ENCODE measurements at regions not wholly inside any gene's neighbourhood (a gene's known extent, or its start where the extent isn't known, plus 50 kb on each side); places are given as distances from the start of the nearest gene placed in this dataset.
A peak's percentile ranks its signal among the peaks of the same experiment; 100 is the strongest.

DNA sequence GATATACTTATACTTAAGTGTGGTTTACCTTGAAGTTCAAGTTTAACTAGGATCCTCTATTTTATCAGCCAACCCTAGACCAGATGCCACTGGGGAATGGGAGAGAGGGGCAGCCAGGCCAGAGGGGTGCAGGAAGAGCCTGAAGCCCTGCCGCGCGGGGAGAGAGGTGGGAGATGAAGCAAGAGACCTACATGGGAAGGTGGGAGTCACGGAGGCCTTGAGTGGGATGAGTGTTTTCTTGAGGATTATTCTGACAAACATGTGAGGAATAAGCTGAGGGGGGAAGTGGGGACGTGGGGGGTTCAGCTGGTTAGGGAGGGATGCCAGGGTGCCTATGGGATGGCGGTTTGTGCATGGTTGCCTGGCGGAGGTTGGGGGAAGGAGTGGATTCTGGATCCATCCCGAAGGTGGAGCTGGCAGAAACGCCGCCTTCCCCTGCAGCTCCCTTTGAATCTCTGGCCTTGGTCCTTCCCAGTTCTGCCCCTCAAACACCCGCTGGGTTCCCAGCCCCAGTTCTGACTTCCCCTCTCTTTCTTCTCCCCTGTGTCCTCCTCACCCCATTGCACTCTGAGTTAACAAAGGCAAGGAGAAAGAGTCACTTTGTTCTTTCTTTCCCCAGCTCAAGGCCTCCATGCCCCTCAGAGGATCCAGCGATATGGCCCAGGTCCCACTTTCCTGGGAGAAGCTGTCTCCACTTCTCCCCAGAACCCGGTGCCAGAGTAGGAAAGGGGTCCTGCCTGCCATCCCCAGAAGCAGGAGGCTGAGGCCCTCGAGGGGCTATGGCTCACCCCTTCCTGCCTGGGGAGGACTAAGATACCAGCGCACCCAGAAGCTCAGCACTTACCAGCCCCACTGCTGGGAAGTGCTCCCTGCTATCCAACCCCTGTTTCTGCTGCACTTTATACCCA is 274.2 kb downstream of the UACA start:
- no peak for DNase-seq

DNA sequence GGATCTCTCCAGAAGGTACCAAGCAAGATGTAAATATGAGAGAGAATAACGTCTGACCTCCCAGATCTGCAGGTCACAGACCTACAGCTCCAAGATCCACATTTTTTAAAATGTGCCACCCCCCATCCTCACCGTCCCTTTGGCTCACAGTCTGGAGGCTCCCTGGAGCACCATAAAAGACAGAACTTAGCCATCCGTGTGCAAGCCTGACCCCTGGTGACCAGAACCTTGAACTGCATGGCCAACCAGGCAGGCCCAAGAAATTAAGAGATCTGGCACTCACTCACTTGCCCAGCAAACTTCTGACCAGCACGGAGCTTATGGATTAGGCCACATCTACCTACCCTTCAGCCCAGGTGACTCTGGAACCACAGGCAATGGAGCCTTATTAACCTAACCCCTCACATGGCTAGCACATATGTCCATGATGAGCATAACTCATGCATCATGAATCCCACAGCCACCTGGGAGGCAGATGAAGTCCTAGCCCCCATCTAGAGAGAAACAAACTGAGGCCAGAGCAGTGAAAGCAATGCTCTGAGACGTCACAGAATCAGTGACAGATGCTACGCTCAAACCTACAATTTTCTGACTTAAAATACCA is 275.3 kb downstream of the UACA start:
- peak; percentile 69 for DNase-seq

DNA sequence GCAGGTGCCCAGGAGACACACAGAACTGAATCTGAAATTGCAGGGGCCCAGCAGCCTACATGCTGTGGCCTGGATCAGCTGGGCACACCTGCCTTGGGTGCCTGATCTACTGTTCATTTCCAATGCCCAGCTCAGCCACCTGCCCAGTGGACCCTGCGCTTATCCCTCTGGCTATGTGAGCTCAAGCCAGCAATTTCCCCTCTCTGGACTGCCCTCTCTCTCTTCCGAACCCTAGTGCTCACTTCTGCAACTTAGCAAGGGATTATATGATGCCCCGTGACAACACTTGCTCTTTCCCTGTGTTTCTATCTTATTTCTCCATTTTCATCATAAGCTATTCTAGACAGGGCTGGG is 276.0 kb downstream of the UACA start:
- no peak for DNase-seq

DNA sequence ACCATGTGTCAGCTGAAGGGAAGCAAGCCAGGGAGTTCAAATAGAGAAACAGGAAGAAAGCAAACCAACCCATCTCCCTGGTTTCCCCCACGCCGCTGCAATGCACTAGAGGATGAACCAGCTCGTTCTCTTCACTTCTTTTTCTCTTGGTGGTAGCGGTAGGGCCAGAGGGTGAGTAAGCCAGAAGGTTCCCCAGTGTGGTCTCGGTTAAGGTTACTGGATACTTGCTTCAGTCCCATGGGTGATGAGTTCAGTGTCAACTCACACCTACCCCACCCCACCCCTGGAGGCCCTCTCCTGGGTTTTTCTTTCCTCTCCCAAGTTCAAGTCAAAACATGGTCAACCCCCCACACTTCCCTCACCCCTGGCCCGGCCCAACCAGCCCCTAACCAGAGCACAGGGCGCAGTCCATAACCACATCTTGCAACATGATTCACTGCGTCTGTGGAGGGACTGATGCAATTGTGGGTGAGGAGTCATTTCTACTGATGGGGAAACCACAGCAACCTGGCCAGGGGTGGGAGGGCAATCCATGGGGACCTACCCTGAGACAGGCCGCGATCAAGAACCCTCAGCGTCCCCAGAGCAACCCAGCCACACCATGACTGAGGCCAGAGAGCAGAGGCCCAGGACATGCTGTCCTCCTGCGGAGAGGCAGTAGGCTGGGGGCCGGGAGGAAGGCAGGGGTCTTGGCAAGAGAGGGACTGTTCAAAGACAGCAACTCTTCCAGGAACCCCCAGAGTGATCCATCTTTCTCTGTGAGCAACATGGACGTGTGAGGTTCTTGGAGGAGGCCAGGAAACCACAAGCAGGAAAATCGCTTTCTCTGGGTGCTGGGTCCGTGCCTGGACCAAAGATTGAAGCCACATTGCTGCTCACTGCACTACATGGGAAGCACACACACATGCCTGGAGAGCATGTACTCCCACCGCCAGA is 276.6 kb downstream of the UACA start:
- DNase-seq = peak; percentile 81

DNA sequence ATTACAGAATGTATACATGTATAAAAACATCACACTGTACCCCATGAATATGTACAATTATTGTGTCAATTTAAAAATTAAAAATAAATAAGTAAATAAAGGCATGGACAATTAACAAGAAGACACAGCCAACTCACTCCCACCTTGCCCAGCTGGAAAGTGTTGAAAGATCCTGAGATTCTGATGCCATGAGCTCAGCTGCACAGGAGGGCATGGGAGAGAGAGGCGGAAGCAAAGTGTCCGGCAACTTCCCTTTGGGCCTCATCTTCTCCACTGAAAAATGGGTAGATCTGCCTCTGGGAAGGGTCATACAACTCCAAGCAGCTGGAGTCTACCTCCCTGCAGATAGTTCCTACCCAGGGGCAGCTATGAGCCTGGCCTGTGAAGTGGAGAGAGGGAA is 277.3 kb downstream of the UACA start:
- DNase-seq = no peak

DNA sequence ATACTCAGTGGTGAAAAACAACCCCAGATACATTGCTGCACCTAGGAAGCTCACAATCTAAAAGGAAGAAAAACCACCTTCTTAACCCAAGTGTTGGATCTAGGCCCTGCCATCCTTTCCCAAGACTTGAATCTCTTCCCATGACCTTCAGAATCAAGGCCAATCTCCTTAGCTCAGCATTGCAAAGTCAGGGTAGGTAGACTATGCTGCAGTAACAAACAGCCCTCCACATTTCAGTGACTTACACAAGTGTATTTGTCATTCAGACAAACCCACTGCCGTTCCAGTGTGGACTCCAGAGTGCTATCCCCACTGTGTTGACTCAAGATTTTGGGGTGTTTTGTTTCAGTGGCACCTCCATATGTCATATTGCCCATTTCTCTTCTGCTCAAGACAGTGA is 278.4 kb downstream of the UACA start:
- no peak for DNase-seq

DNA sequence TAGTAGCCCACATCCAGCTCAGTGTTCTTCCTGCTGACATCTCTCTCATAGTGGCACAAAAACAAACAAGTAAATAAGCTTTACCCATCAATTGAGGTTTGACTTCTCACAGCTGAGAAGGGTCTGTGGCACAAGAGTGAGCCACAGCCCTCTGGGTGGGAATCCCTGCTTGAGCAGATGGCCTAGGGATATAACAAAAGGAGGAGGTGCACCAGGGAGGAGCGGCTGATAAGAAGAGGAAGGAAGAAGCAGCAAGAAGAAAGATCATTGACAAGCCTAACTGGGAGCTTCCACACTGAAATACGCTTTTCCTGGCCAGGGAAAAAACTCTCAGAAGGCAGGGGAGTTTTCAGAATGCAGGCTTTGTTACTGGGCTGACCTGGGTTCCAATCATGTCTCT is 279.8 kb downstream of the UACA start:
- DNase-seq = no peak

DNA sequence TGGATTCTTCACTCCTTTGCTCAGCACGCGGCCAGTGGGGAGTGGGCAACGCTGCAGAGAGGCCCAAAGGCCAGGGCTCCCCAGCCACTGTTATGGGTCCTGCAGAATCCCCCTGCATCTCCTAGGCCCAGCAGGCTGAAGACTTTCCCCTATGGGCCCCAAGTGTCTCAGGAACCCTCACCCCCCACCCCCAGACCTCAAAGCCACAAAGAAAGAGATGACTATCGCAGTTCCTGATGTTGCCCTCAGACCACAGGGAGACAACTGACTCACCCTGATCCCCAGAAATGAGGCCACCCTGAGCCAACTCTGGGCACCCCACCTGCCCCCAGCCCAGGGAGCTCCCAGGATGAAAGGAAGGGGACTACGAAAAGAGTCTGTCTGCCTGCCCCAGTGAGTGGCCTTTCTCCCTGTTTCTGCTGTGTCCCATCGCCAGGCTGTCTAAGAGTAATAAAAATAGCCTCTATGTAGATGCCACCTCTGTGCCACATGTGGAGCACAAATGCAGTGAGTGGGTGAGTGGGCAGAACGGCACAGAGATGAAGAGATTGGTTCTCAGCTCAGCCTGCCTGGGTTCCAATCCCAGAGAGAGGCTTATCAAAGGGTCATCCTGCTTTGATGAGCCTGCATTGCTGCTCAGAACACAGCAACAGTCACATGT is 283.0 kb downstream of the UACA start:
- DNase-seq = peak; percentile 62

DNA sequence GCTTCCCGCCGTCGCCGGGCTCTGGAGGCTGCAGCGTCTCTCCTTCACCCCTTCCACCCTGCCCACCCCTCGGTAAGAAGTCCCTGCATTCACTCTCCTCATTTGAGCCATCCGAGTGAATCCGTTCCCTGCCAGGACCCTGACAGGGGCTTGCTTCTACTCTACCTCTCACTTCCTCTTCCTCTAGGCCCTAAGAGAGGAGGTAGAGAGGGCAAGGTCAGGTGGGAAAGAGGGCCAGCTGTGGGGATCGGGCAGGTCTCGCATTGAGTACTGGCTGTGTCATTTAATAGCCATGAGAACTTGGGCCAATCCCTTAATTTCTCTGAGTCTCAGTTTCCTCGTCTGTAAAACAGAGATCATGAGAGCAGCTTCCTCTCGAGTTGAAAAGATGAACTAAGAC is 283.6 kb downstream of the UACA start:
- DNase-seq = no peak

DNA sequence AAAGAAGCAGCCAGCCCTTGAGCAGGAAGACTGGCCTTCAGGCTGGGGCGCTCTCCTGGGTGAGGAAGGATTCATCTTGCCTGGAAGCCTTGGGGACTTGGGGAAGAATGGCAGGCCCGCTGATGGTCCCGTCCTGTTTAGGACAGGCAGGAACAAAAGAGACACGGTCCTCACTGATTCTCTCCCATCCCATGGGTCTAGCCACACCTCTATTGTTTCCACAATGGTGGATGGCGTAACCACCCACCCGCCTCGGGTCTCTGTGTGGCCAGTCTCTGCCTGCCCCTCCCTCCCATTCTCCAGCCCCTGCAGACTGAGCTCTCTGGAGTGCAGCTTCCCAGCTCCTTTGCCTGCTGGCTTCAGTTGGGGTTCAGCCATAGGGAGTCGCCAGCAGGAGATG is 284.3 kb downstream of the UACA start:
- DNase-seq = no peak

DNA sequence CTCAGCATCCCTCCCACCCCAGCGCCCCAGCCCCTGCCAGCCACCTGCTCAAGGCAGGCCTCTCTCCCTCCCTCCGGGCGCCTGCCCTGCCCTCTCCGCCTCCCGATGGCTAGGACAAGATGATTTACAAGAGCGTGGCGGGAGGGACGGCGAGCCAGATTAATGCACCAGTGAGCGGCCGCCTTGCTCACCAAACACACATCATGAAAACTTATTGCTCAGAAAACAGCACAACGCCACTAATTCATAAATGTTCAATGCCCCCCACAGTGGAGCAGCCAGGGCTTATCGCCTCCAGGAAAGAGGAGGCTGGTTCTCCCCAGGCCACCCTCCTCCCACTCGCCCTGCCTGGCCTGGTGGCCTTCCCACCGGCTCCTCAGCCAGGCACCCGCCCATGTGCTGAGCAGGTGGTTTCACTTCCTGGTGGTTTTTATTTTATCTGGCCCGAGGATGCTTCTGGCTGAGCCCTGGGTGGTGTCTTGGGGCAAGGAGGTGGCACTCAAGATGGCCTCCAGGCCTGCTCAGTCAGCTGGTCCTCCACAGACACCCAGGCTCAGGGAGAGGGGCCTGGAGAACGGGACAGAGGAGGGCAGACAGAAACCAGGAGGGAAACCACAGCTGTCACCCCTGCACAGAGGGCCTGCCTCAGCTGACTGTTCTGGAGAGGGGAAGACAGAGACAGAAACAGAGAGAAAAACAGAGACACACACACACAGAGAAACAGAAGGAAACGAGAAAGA is 284.9 kb downstream of the UACA start:
- DNase-seq = peak; percentile 57

DNA sequence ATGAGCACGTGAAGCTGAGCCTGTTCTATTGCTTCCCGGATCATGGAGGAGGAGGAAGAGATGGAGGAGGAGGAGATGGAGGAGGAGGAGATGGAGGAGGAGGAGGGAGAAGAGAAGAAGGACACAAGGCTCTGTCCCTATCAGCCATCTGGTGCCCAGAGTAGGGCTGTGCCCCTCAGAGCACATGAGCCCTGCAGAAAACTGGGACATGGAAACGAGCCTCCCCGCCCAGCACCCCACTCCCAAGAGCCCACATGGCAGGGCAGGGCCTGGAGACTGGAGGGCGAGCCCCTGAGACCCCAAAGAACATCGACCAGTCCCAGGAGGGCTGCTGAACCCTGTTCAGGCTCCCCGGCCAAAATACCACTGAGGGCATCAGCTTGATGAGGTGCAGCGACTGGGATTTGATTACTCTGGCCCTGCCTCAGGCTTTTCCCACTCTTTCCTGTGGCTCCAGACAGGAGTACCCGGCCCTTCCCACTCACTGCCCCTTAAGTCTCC is 285.6 kb downstream of the UACA start:
- DNase-seq = no peak

DNA sequence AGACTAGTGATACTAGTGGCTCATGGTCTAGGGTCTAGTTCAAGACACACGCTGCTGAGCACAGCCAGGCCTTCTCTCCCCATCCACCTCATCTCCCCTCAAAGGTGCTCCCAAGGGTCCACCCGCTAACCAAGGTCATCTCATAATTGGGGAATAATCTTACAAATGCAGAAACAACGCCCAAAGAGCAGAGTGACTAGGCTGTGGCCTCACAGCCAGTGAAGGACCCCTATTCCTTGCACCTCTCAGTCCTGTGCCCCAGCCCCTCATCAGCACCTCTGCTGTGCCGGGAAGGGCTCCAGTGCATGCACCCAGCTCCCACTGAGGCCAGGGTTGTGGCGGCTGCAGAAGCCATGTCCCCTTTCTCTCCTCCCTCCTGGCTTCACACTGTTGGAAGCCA is 286.9 kb downstream of the UACA start:
- DNase-seq = no peak

DNA sequence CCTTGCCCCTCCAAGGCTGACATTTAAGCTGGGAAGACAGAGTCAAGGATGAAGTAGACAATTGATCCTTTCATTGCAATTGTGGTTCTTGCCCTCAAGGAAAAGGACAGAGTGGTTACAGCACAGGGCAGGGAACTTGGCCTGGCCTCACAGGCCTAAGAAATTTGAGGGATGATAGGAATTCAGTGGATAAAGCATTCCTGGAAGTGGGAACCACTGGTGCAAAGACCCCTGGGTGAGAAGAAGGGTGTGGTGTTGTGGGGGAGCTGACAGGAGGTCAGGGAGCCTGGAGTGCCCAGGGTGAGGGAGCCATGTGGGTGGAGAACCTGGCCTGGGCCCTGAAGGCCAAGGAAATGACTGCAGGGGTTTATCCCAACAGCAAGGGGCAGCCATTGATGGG is 287.4 kb downstream of the UACA start:
- DNase-seq = no peak

DNA sequence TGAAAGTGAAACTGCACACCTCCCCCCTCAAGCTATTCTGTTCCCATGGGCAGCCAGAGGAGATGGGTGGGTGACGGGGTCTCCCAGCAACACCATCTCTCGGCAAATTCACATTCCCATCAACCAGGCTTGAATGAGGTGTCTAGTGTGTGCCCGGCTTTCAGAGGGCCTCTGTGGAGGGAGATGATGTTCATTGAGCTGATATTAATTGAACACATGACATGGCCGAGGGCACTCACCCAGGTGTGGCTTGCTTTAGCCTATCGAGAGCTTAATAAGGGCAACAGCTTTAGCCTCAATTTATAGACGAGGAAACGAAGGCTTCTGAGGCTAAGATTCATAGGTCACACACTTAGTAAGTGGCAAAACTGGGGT is 288.0 kb downstream of the UACA start:
- no peak for DNase-seq

DNA sequence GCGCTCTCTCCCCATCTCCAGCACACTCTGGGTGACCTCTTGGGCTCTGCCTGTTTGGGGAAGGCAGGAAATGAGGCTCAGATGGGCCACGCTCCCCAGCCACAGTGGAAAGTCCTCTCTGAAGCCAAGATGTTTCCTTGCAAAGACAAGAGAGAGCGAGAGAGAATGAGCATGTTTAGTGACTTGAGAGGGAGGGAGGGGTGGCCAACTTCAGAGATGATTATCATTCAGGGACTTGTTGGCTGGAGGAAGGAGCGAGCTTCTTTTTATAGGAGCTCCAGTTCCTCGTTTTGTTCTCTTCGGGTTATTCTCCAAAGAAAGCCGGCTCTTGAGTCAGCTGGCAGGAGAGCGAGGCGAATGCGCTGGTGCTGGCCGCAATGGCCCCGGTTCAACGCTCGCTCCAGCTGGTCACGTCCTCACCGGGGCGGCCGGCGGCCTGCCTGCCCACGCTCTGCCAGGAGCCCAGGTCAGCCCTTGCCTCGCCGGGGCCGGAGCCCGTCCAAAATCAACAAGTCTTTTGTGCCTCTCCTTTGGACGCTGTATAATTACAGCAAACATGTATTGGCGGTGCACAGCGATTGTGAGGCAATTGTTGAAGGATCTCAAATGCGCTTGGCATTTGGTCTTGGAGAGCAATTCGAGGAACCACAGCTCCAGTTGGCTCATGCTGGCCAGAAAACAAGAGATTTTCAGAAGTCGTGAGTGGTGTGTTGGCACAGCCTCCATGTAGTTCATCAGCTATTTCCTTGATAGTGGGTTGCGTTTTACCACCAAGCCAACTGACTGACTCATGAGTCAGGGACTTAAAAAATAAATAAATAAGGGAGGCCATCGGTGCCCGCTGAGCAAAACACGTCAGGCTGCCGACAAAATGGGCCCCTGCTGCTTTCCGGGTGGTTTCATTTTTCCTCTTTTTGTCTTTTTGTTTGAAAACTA is 288.6 kb downstream of the UACA start:
- DNase-seq = peak; percentile 46

DNA sequence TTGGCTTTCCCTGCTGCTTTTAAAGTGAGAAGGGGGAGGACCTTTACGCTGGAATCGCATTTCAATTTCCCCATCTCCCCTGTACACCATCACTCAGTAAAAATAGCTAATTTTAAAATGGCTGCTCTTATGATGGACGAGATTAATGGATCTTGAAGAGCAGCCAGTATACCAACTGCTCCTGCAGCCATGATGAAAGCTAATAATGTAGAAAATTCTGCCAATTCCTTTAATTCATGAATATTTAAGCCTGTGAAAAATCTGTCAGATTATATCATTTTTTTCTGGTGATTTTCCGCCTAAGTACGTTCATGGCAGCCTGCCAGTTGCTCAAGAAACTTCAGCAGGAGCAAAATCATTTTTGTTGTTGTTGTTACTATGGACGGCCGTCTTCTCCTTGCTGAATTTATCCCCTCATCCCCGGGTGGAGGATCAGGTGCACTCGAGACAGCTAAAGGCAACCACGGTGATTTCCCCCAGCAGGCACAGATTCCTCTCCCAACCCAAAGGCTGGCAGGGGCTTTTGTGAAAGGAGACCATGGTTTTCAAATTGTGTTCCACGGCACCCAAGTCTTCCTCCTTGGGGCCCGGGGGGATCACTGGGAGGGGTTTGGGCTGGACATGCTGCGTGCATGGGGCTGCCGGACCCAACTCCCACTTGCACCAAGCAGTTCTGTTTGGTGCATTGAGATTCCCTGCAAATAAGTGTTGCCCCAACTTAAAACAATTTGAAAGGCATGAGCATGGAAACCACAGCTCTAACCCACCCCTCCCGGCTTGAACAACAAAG is 289.6 kb downstream of the UACA start:
- no peak for DNase-seq

DNA sequence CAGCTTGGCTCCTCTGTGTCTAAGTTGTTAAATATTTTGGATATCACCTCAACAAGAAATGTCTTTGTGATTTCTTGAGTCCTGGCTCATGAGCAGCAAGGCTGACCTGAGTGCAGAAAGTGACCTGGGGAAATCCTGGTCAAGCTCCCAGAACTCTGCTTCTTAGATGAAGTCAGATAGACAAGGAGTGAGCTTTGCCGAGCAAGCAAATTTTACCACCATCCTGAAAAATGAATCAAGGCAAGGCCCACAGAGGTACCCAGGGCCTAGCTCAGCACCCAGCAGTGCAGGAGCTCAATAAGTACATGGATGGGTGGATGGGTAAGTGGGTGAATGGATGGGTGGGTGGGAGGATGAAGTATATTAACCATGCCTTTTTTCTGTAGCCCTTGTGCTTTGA is 291.8 kb downstream of the UACA start:
- no peak for DNase-seq

DNA sequence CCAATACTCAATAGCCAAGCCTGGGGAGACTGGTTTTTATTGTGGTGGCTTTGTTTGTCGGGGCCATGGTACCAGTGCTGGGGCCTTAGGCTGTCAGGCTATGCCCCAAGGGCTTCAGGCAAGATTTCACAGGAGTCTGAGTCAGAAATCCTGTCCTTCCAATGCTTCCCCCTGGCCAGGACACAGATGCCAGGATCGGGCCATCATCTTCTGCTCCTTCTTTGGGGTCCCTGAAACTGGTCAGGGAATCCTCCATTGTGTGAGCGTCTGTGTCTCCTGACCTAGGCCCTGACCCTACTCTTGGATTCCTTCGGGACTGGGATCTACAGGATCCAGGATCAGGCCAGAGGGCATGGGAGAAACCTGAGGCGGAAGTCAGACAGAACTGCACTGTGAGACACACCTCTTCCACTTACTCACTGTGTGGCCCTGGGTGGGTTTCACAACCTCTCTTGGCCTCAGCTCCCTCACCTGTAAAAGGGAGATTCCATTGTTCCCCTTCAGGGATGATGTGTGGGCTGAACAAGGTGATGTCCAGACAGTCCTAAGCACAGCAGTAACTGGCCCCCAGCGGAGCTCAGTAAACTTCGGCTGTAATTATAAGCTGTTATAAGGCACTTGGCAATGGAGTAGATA is 292.7 kb downstream of the UACA start:
- DNase-seq = no peak

All from CD4-positive, alpha-beta T cell treated with Interleukin-15 for 1 hour (primary cell).